Right lobe of liver (tissue), 6 donors: ENCODE measurements at regions not wholly inside any gene's neighbourhood (a gene's known extent, or its start where the extent isn't known, plus 50 kb on each side); places are given as distances from the start of the nearest gene placed in this dataset.

Experiments used
- ATAC-seq, 4 donors: fragments of 200-7000 bp; cut with Tn5 transposase; one replicate each; pipeline ENCODE4 v1.9.1; 2020; ENCODE audit warnings: mild to moderate bottlenecking in 4 of 4, moderate library complexity in 4 of 4
- DNase-seq, 3 donors: peaks; one replicate each; pipeline ENCODE4 v3.0.0-alpha.2; 2020
- H3K27ac ChIP-seq, 3 donors: fragments of 200-600 bp; one replicate each; pipeline ENCODE4 v1.8.0; 2022
- H3K27me3 ChIP-seq, 2 donors: fragments of 200-600 bp; one replicate each; pipeline ENCODE4 v1.8.0; 2022
- H3K36me3 ChIP-seq, 4 donors: fragments of 200-600 bp; sonication (generic) in 1 of 4; one replicate each; pipeline versions ENCODE4 v1.5.1 to v1.8.0; 2017 to 2022; ENCODE audit warnings: control low read depth in 1 of 4
- H3K4me1 ChIP-seq, 4 donors: fragments of 200-600 bp; sonication (generic) in 1 of 4; one replicate each; pipeline versions ENCODE4 v1.5.1 to v1.8.0; 2017 to 2022; ENCODE audit warnings: control low read depth in 1 of 4
- H3K4me3 ChIP-seq, 3 donors: fragments of 200-600 bp; one replicate each; pipeline ENCODE4 v1.8.0; 2022
- H3K9me3 ChIP-seq, 4 donors: fragments of 200-600 bp; sonication (generic) in 1 of 4; one replicate each; pipeline versions ENCODE4 v1.5.1 to v1.8.0; 2017 to 2022; ENCODE audit warnings: control low read depth in 1 of 4
- POLR2A ChIP-seq: fragments of 450-650 bp; IDR thresholded peaks from one replicate; pipeline ENCODE4 v1.6.1; 2017; ENCODE audit warnings: antibody characterized with exemption, mild to moderate bottlenecking
- WGBS: methylation state at CpG from one replicate; pipeline ENCODE4 v1.1.6; 2018; ENCODE audit warnings: low coverage, low lambda C conversion rate; ENCODE audit not compliant: insufficient coverage; ENCODE audit errors: missing lambda C conversion rate; 5-methylcytosine and 5-hydroxymethylcytosine counted together
- intact Hi-C, 2 donors: fragments of 100-400 bp; cut with DNase I; formaldehyde crosslinking; loops; one replicate each; pipeline versions ENCODE4 v1.11.2 to v1.14.1; 2022
- TF ChIP-seq, protein P1 (sequence below), 4 donors: fragments of 200-600 bp in 3 of 4; fragments of 450-650 bp in 1 of 4; IDR thresholded peaks; one replicate each; pipeline versions ENCODE4 v1.5.1 to v1.8.0; 2016 to 2022; ENCODE audit warnings: antibody characterized with exemption in 4 of 4, mild to moderate bottlenecking in 2 of 4
- donor health status: DM: no; HTN: yes; CAD: no.
- donor health status: DM: no; HTN: no; CAD: no.
- donor health status: DM: no; HTN: no; CAD: no.
- donor health status: DM: no; HTN: yes; CAD: no.
- donor health status: DM: no; HTN: yes; CAD: no.

DNA sequence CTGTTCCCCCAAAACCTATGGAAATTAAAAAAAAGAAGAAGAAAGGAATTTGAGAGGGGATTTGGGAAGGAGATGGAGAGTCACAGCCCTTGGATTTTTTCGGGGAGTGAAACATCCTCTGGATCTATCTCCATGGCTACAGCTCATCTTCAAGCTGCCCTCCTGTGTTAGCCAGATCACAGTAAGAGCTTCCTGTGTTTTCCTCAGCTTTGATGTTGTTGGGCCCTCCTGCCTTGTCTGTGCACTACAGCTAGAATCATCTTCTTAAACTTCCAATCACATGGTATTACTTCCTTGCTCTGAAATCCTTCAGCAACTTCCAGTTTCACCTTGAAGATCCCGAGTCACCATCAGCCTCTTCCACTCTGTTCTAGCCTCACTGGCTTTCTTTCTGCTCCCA lies 207.8 kb upstream of the ZFP64 start:
- WGBS = 63% methylated on average over 2 of the region's 2 CpGs
- no peak overlapping the region for H3K4me3 ChIP-seq
- intact Hi-C loops = no loop called here
- DNase-seq (no peak), ATAC-seq (no peak)
- no peak overlapping the region for H3K27ac ChIP-seq
- no peaks in the 10 kb centered on the region for H3K9me3 ChIP-seq
- H3K27me3 ChIP-seq = no peaks in the 10 kb centered on the region
- no peaks in the 10 kb centered on the region for H3K4me1 ChIP-seq
- no peaks in the 10 kb centered on the region for H3K36me3 ChIP-seq
- TF ChIP-seq, protein P1, sequence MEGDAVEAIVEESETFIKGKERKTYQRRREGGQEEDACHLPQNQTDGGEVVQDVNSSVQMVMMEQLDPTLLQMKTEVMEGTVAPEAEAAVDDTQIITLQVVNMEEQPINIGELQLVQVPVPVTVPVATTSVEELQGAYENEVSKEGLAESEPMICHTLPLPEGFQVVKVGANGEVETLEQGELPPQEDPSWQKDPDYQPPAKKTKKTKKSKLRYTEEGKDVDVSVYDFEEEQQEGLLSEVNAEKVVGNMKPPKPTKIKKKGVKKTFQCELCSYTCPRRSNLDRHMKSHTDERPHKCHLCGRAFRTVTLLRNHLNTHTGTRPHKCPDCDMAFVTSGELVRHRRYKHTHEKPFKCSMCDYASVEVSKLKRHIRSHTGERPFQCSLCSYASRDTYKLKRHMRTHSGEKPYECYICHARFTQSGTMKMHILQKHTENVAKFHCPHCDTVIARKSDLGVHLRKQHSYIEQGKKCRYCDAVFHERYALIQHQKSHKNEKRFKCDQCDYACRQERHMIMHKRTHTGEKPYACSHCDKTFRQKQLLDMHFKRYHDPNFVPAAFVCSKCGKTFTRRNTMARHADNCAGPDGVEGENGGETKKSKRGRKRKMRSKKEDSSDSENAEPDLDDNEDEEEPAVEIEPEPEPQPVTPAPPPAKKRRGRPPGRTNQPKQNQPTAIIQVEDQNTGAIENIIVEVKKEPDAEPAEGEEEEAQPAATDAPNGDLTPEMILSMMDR (IDR thresholded peaks at IDR 0.05) = no peak
- TF ChIP-seq POLR2A = no peak

DNA sequence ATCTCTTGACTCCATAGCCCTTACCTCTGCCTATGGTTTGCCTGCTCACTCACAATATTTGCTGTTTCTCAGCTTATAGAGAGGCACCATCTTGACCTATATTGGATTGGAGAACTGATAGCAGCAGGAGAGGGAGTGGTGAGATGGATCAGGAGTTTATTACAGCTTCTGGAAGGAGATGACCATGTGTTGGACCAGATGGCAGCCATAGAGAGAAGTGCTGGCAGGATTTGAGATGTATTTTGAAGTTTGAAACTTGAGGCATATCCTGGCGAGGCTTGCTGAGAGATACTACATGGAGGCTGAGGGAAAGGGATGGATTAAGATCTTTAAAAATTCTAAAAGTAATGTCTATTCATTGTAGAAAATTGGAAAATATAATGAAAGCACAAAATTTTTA lies 198.0 kb upstream of the ZFP64 start:
- Histone ChIP-seq H3K36me3 (no peaks in the 10 kb centered on the region), H3K27ac (no peak overlapping the region), H3K9me3 (no peaks in the 10 kb centered on the region), H3K4me3 (no peak overlapping the region), H3K27me3 (no peaks in the 10 kb centered on the region), H3K4me1 (peaks cover 0 to 3% (median 0%) of the 10 kb centered on the region in 4 donors)
- ATAC-seq (no peak), DNase-seq (no peak)
- 100% methylated on average over 1 of the region's 1 CpG for WGBS
- TF ChIP-seq, protein P1 (IDR thresholded peaks at IDR 0.05) = no peak
- no peak for TF ChIP-seq POLR2A
- intact Hi-C loops = no loop called here

DNA sequence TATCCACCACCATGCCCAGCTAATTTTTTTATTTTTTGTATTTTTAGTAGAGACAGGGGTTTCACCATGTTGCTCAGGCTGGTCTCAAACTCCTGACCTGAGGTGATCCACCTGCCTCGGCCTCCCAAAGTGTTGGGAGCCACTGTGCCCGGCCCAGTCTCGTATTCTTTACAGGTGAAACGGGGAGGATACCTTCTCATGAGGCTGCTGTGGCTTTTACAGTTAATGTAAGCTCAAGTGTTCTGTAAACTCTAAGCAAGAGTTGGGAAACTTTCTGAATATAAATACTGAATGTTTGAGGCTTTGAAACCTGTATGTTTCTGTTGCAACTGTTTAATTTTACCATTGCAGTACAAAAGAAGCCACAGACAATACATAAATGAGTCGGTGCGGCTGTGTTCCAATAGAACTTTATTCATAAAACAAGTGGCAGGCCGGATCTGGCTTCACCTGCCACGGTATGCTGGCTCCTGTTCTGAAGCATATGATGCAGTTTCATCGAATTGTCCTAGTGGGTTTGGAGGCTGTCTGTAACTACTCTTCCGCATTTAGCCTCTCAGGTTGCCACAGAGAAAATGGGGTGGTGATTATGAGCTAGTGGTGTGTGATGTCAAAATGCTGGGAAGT lies 192.5 kb upstream of the ZFP64 start:
- WGBS = 75% methylated on average over 10 of the region's 10 CpGs
- DNase-seq (no peak), ATAC-seq (peak in 1 of 4 donors; percentile 42)
- TF ChIP-seq, protein P1 (IDR thresholded peaks at IDR 0.05) = no peak
- TF ChIP-seq POLR2A = no peak
- Histone ChIP-seq H3K9me3 (no peaks in the 10 kb centered on the region), H3K4me1 (peaks cover 0 to 18% (median 6%) of the 10 kb centered on the region in 4 donors), H3K27me3 (no peaks in the 10 kb centered on the region), H3K27ac (no peak overlapping the region), H3K36me3 (no peaks in the 10 kb centered on the region), H3K4me3 (no peak overlapping the region)
- intact Hi-C loops = no loop called here

- H3K4me3 ChIP-seq = peak overlapping the region in 1 of 3 donors; percentile 9
- no peaks in the 10 kb centered on the region for H3K9me3 ChIP-seq
- DNase-seq (peak in 1 of 3 donors; percentile 47), ATAC-seq (peak; percentile 56 to 85 (median 73))
- H3K36me3 ChIP-seq = no peaks in the 10 kb centered on the region
- peaks cover 0 to 18% (median 4%) of the 10 kb centered on the region in 4 donors for H3K4me1 ChIP-seq
- 30% methylated on average over 4 of the region's 4 CpGs for WGBS
- intact Hi-C loops = no loop called here
- no peaks in the 10 kb centered on the region for H3K27me3 ChIP-seq
- TF ChIP-seq, protein P1 (IDR thresholded peaks at IDR 0.05) = no peak
- TF ChIP-seq POLR2A = no peak
- H3K27ac ChIP-seq = peak overlapping the region in 1 of 3 donors; percentile 24
Measured at GRCh38 chr20:52382933-52383332, 191.4 kb upstream of the ZFP64 start.
